Esophagus muscularis mucosa (tissue), 3 donors: ENCODE measurements at regions not wholly inside any gene's neighbourhood (a gene's known extent, or its start where the extent isn't known, plus 50 kb on each side); places are given as distances from the start of the nearest gene placed in this dataset.

ENCODE experiments used
- CTCF ChIP-seq, 3 experiments: fragments of 200-600 bp in 2 of 3; fragments of 450-650 bp in 1 of 3; sonication (generic) in 2 of 3; IDR thresholded peaks; one replicate each; pipeline ENCODE4 v1.5.1; 2017 to 2019; ENCODE audit warnings: antibody characterized with exemption in 3 of 3, mild to moderate bottlenecking in 2 of 3, moderate library complexity in 1 of 3
- POLR2A ChIP-seq: fragments of 450-650 bp; IDR thresholded peaks from one replicate; pipeline ENCODE4 v1.6.1; 2017; ENCODE audit warnings: antibody characterized with exemption, moderate library complexity, mild to moderate bottlenecking, low read depth

GRCh38 chr14:85401384-85401783 lies 128.6 kb upstream of the FLRT2 start:
- TF ChIP-seq POLR2A: no peak
- TF ChIP-seq CTCF (IDR thresholded peaks at IDR 0.05): no peak
